H1 (cell line): ENCODE measurements at regions not wholly inside any gene's neighbourhood (a gene's known extent, or its start where the extent isn't known, plus 50 kb on each side); places are given as distances from the start of the nearest gene placed in this dataset.

ENCODE experiments used
- CTCF ChIA-PET: fragments of 300-600 bp; sonication (Branson Sonifier 250); formaldehyde crosslinking; loops from one replicate; lab custom pipeline; 2021; ENCODE audit not compliant: partially characterized antibody; lab: Charles Lee
- POLR2A ChIA-PET: fragments of 300-600 bp; sonication (Branson Sonifier 250); formaldehyde crosslinking; loops from one replicate; lab custom pipeline; 2021; ENCODE audit warnings: inconsistent platforms; ENCODE audit not compliant: partially characterized antibody; lab: Charles Lee
- DNase-seq, 2 experiments: peaks; one replicate each; pipeline versions ENCODE4 v3.0.0 to v3.0.0-alpha.2; 2010 to 2022; ENCODE audit warnings: low spot score in 2 of 2, low read depth in 1 of 2, mixed read lengths in 1 of 2
- FAIRE-seq: peaks from 2 replicates; lab custom pipeline; 2011; peaks lifted over from hg19 to GRCh38; lab: Jason Lieb, UNC
- H2AFZ ChIP-seq: 2 replicates; pipeline ENCODE4 v1.8.1; 2012; ENCODE audit warnings: low read length, inconsistent platforms
- H2AK5ac ChIP-seq: 2 replicates; pipeline ENCODE4 v1.6.1; 2013; ENCODE audit warnings: low read depth, low read length
- H2BK120ac ChIP-seq: replicated peaks from 2 replicates; pipeline ENCODE3; 2013; ENCODE audit warnings: low read depth, low read length, inconsistent platforms
- H2BK12ac ChIP-seq: 2 replicates; pipeline ENCODE4 v1.6.1; 2013; ENCODE audit warnings: low read depth, low read length
- H2BK15ac ChIP-seq: 2 replicates; pipeline ENCODE4 v1.6.1; 2013; ENCODE audit warnings: low read length
- H2BK20ac ChIP-seq: 2 replicates; pipeline ENCODE4 v1.6.1; 2013; ENCODE audit warnings: low read length
- H2BK5ac ChIP-seq: 2 replicates; pipeline ENCODE4 v1.6.1; 2013; ENCODE audit warnings: low read depth, low read length
- H3K14ac ChIP-seq: 2 replicates; pipeline ENCODE4 v1.6.1; 2013; ENCODE audit warnings: inconsistent platforms; ENCODE audit not compliant: insufficient read length
- H3K18ac ChIP-seq: 2 replicates; pipeline ENCODE4 v1.6.1; 2013; ENCODE audit warnings: low read length; ENCODE audit errors: extremely low read depth
- H3K23ac ChIP-seq: 2 replicates; pipeline ENCODE4 v1.6.1; 2013; ENCODE audit warnings: inconsistent platforms; ENCODE audit not compliant: insufficient read length
- H3K23me2 ChIP-seq: 2 replicates; pipeline ENCODE4 v1.6.1; 2013; ENCODE audit warnings: low read depth, low read length
- H3K27ac ChIP-seq: 2 replicates; pipeline ENCODE4 v1.6.1; 2011; ENCODE audit warnings: low read depth, low read length, inconsistent platforms
- H3K27me3 ChIP-seq, 4 experiments: replicated peaks in 1 of 4; 1 replicate in 1 of 4; 2 replicates in 3 of 4; pipeline versions ENCODE4 v1.6.1 to v1.8.1; 2011 to 2013; ENCODE audit warnings: low read length in 3 of 4, mild to moderate bottlenecking in 3 of 4, inconsistent platforms in 2 of 4, mixed read lengths in 2 of 4, moderate library complexity in 1 of 4; ENCODE audit not compliant: control insufficient read depth in 3 of 4, insufficient read depth in 3 of 4; ENCODE audit errors: extremely low read depth in 1 of 4
- H3K36me3 ChIP-seq, 4 experiments: 2 replicates each; pipeline versions ENCODE4 v1.6.1 to v1.8.1; 2011 to 2013; ENCODE audit warnings: mild to moderate bottlenecking in 4 of 4, low read length in 3 of 4, moderate library complexity in 2 of 4, control low read depth in 1 of 4, inconsistent platforms in 1 of 4; ENCODE audit not compliant: insufficient read depth in 4 of 4, control insufficient read depth in 2 of 4
- H3K4ac ChIP-seq: replicated peaks from 2 replicates; pipeline ENCODE3; 2013; ENCODE audit warnings: low read length, low read depth, mixed read lengths, inconsistent platforms; ENCODE audit not compliant: insufficient read length
- H3K4me1 ChIP-seq, 4 experiments: replicated peaks in 1 of 4; 1 replicate in 1 of 4; 2 replicates in 3 of 4; pipeline versions ENCODE4 v1.6.1 to v1.8.1; 2011 to 2013; ENCODE audit warnings: low read length in 3 of 4, inconsistent platforms in 2 of 4, mixed read lengths in 1 of 4; ENCODE audit not compliant: insufficient read depth in 4 of 4, control insufficient read depth in 3 of 4
- H3K4me2 ChIP-seq, 2 experiments: 2 replicates each; pipeline versions ENCODE4 v1.6.1 to v1.8.1; 2011 to 2013; ENCODE audit warnings: low read depth in 2 of 2, low read length in 2 of 2, control low read depth in 1 of 2, inconsistent platforms in 1 of 2, mild to moderate bottlenecking in 1 of 2; ENCODE audit not compliant: insufficient read depth in 1 of 2
- H3K4me3 ChIP-seq, 4 experiments: fragments of 200-600, 300-600 bp in 1 of 4; sonication (generic), shearing (Covaris generic), sonication (Bioruptor Twin) in 1 of 4; 2 replicates each; pipeline versions ENCODE4 v1.5.1 to v1.8.1; 2011 to 2016; ENCODE audit warnings: low read length in 4 of 4, low read depth in 3 of 4, control low read depth in 2 of 4, inconsistent platforms in 2 of 4, mild to moderate bottlenecking in 2 of 4, mixed read lengths in 1 of 4, moderate library complexity in 1 of 4; ENCODE audit not compliant: insufficient read depth in 2 of 4; ENCODE audit errors: extremely low read depth in 1 of 4
- H3K56ac ChIP-seq: replicated peaks from 2 replicates; pipeline ENCODE3; 2013; ENCODE audit warnings: low read depth, mild to moderate bottlenecking, mixed read lengths, low read length, inconsistent platforms; ENCODE audit not compliant: insufficient read length
- H3K79me1 ChIP-seq: 2 replicates; pipeline ENCODE4 v1.6.1; 2013; ENCODE audit warnings: low read depth, low read length, control low read depth
- H3K79me2 ChIP-seq, 2 experiments: 2 replicates each; pipeline versions ENCODE4 v1.6.1 to v1.8.1; 2012 to 2013; ENCODE audit warnings: low read length in 2 of 2, mild to moderate bottlenecking in 2 of 2, inconsistent platforms in 1 of 2; ENCODE audit not compliant: insufficient read depth in 2 of 2, control insufficient read depth in 1 of 2
- H3K9ac ChIP-seq, 4 experiments: replicated peaks in 1 of 4; 1 replicate in 1 of 4; 2 replicates in 3 of 4; pipeline versions ENCODE4 v1.6.1 to v1.8.1; 2011 to 2013; ENCODE audit warnings: low read depth in 3 of 4, low read length in 3 of 4, control low read depth in 2 of 4, mild to moderate bottlenecking in 2 of 4, moderate library complexity in 2 of 4, inconsistent platforms in 1 of 4; ENCODE audit errors: extremely low read depth in 1 of 4
- H3K9me3 ChIP-seq, 2 experiments: 2 replicates each; pipeline versions ENCODE4 v1.6.1 to v1.8.1; 2012 to 2013; ENCODE audit warnings: mild to moderate bottlenecking in 2 of 2, moderate library complexity in 2 of 2, control low read depth in 1 of 2, inconsistent platforms in 1 of 2, low read depth in 1 of 2, low read length in 1 of 2, mixed read lengths in 1 of 2; ENCODE audit not compliant: insufficient read depth in 2 of 2
- H4K20me1 ChIP-seq, 2 experiments: replicated peaks in 1 of 2; 2 replicates each; pipeline versions ENCODE3 to v1.8.1; 2011 to 2013; ENCODE audit warnings: inconsistent platforms in 2 of 2, low read length in 2 of 2, mild to moderate bottlenecking in 1 of 2; ENCODE audit not compliant: insufficient read depth in 2 of 2, control insufficient read depth in 1 of 2
- H4K5ac ChIP-seq: 2 replicates; pipeline ENCODE4 v1.6.1; 2013; ENCODE audit warnings: low read length, low read depth, mixed read lengths, inconsistent platforms; ENCODE audit not compliant: insufficient read length
- H4K8ac ChIP-seq: 2 replicates; pipeline ENCODE4 v1.8.0; 2013; ENCODE audit warnings: mild to moderate bottlenecking, moderate library complexity, low read length, inconsistent platforms; ENCODE audit not compliant: insufficient read depth; ENCODE audit errors: extremely low read depth
- H4K91ac ChIP-seq: replicated peaks from 2 replicates; pipeline ENCODE3; 2013; ENCODE audit warnings: low read length, mixed read lengths, inconsistent platforms; ENCODE audit not compliant: insufficient read length
- BRCA1 ChIP-seq: IDR thresholded peaks from 2 replicates; pipeline ENCODE4 v1.6.1; 2012; ENCODE audit warnings: low read depth, low read length, improper control_type of control experiment
- RAD21 ChIP-seq, 2 experiments: IDR thresholded peaks in 1 of 2; conservative IDR thresholded peaks in 1 of 2; 2 replicates each; pipeline ENCODE4 v1.6.1; 2011; ENCODE audit warnings: low read depth in 2 of 2, low read length in 2 of 2, improper control_type of control experiment in 1 of 2, inconsistent platforms in 1 of 2, mild to moderate bottlenecking in 1 of 2, moderate library complexity in 1 of 2
- WGBS, 2 experiments: shearing (Covaris generic) in 1 of 2; methylation state at CpG; one replicate each; pipeline versions ENCODE4 v1.1.6 to v1.1.7; 2013 to 2015; ENCODE audit warnings: low lambda C conversion rate in 2 of 2, mixed read lengths in 2 of 2, inconsistent platforms in 1 of 2, low coverage in 1 of 2, missing lambda C conversion rate in 1 of 2; ENCODE audit not compliant: insufficient replicate concordance in 2 of 2, insufficient coverage in 1 of 2, insufficient read length in 1 of 2; ENCODE audit errors: extremely low coverage in 1 of 2, missing lambda C conversion rate in 1 of 2; 5-methylcytosine and 5-hydroxymethylcytosine counted together

DNA sequence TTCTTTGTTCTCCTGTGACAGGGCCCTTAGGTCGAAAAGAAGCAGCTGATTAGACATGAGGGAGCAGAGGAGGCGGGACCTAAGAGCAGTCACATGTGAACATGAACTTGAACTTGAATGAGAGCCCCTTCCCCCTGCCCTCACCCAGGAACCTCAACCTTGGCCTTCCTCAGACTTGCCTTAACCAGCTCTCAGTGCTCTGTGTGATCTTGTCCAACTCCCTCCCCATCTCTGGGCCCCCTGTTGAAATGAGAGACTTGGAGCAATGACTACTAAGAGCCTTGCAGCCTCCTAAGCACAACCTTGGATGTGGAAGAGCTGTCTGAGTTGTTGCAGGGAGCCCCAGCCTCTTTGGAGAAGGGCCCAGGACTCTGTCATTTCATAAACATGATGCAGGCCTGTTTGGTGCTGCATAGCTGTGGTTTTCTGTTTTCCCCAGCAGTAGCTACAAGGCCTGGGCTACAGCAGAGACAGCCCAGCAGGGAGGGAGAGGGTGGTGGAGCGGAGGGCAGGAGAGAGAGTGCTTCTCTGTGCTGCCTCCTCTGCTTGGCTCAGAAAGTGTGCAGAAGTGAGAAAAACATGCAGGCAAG, 123.9 kb upstream of the ZMIZ1 start:
- ChIA-PET POLR2A (no interaction called here), CTCF (interaction anchor here (0.7 to 2.3 kb wide), 9 partner anchors 8 to 897 kb away, joined by 3 to 9 read pairs (median 4); no protein-coding TSS in a partner anchor)
- no peak overlapping the region for H2BK20ac ChIP-seq
- peaks cover 2% of the 10 kb centered on the region; the same call in 1 of the 2 replicates for H3K23me2 ChIP-seq
- no peak overlapping the region for H4K91ac ChIP-seq
- no peaks in the 10 kb centered on the region; a peak in 2 of 7 replicates for H3K27me3 ChIP-seq
- H3K56ac ChIP-seq, result no peak overlapping the region
- H3K36me3 ChIP-seq, result 0 out of 8 replicates have a peak, but pooled peaks cover 0 to 2% (median 0%) of the 10 kb centered on the region in 4 experiments
- H3K4me1 ChIP-seq, result peaks cover 0 to 8% (median 5%) of the 10 kb centered on the region in 4 experiments; a peak in 6 of 7 replicates
- H4K8ac ChIP-seq, result no peak overlapping the region
- FAIRE-seq (no peak), DNase-seq (no peak)
- H2AK5ac ChIP-seq, result no peak overlapping the region
- no peak overlapping the region for H4K5ac ChIP-seq
- H3K79me1 ChIP-seq, result no peaks in the 10 kb centered on the region; the same call in 1 of the 2 replicates
- no peak overlapping the region for H3K18ac ChIP-seq
- no peak overlapping the region for H3K23ac ChIP-seq
- H2BK120ac ChIP-seq, result no peak overlapping the region
- peaks cover 7 to 11% of the 10 kb centered on the region in 2 experiments for H3K9me3 ChIP-seq
- H3K27ac ChIP-seq, result no peak overlapping the region
- H4K20me1 ChIP-seq, result no peaks in the 10 kb centered on the region
- no peak overlapping the region for H3K9ac ChIP-seq
- H2BK15ac ChIP-seq, result no peak overlapping the region
- H3K4me2 ChIP-seq, result no peak overlapping the region
- H3K4ac ChIP-seq, result no peak overlapping the region
- no peak overlapping the region for H2AFZ ChIP-seq
- WGBS, 2 experiments, result 70% methylated on average over 3 of the region's 3 CpGs; no CpG with 5 or more reads in 1 of the 2 experiments
- 0 out of 2 replicates have a peak overlapping the region, but pooled peaks have one; percentile 9 for H2BK5ac ChIP-seq
- H3K14ac ChIP-seq, result no peak overlapping the region
- H3K79me2 ChIP-seq, result no peaks in the 10 kb centered on the region
- H3K4me3 ChIP-seq, result no peak overlapping the region
- TF ChIP-seq RAD21 (IDR thresholded peaks at IDR 0.05 in 1 of 2, conservative IDR thresholded peaks at IDR 0.05 in 1 of 2; ENCODE audit: low read depth in 2 of 2, low read length in 2 of 2) (0 out of 4 replicates have a peak, but pooled peaks of 1 of the 2 experiments have one; percentile 6), BRCA1 (no peak)
- 0 out of 2 replicates have a peak overlapping the region, but pooled peaks have one; percentile 42 for H2BK12ac ChIP-seq
